SU-DHL-6 (cell line): ENCODE measurements at regions not wholly inside any gene's neighbourhood (a gene's known extent, or its start where the extent isn't known, plus 50 kb on each side); places are given as distances from the start of the nearest gene placed in this dataset.

ENCODE experiments used
- H2AFZ ChIP-seq: fragments of 200-600 bp; sonication (generic); 2 replicates; pipeline ENCODE4 v1.6.1; 2014; ENCODE audit warnings: low read depth, mild to moderate bottlenecking, moderate library complexity, mixed read lengths, antibody characterized with exemption, low read length; ENCODE audit not compliant: severe bottlenecking
- H3F3A ChIP-seq: fragments of 200-600 bp; shearing (Covaris generic); 2 replicates; pipeline ENCODE4 v1.6.0; 2016; ENCODE audit warnings: antibody characterized with exemption, mild to moderate bottlenecking; ENCODE audit not compliant: insufficient read depth
- H3K27ac ChIP-seq: fragments of 200-600 bp; sonication (generic); 2 replicates; pipeline ENCODE4 v1.5.1; 2016; ENCODE audit warnings: low read depth, mild to moderate bottlenecking, low read length, moderate library complexity, mixed read lengths
- H3K27me3 ChIP-seq: fragments of 200-600 bp; sonication (generic), shearing (Covaris generic); 2 replicates; pipeline ENCODE4 v1.6.0; 2014; ENCODE audit warnings: mild to moderate bottlenecking, low read length
- H3K36me3 ChIP-seq: fragments of 200-600 bp; sonication (generic); 2 replicates; pipeline ENCODE4 v1.6.1; 2014; ENCODE audit warnings: mild to moderate bottlenecking, low read length, mixed read lengths
- H3K4me2 ChIP-seq: fragments of 300-600, 200-600 bp; shearing (Covaris generic), sonication (generic); 2 replicates; pipeline ENCODE4 v1.6.0; 2014; ENCODE audit warnings: low read length, low read depth, mild to moderate bottlenecking; ENCODE audit not compliant: poor library complexity, severe bottlenecking
- H3K4me3 ChIP-seq: fragments of 200-600 bp; sonication (generic); 2 replicates; pipeline ENCODE4 v1.5.1; 2014; ENCODE audit warnings: antibody characterized with exemption, low read length, mild to moderate bottlenecking, mixed read lengths; ENCODE audit not compliant: insufficient read depth, poor library complexity, severe bottlenecking
- H3K79me2 ChIP-seq: fragments of 200-600 bp; sonication (generic); 2 replicates; pipeline ENCODE4 v1.6.1; 2014; ENCODE audit warnings: mild to moderate bottlenecking, low read length, moderate library complexity; ENCODE audit not compliant: insufficient read depth
- H3K9ac ChIP-seq: fragments of 200-600 bp; sonication (generic); 2 replicates; pipeline ENCODE4 v1.7.0; 2014; ENCODE audit warnings: mild to moderate bottlenecking, low read length
- H3K9me2 ChIP-seq: fragments of 200-600 bp; sonication (generic); replicated peaks from 2 replicates; pipeline ENCODE4 v1.6.1; 2014; ENCODE audit warnings: low read length; ENCODE audit not compliant: insufficient read depth
- H3K9me3 ChIP-seq: fragments of 200-600 bp; sonication (generic); 2 replicates; pipeline ENCODE4 v1.6.1; 2014; ENCODE audit warnings: low read length, mixed read lengths; ENCODE audit not compliant: insufficient read depth
- H4K20me1 ChIP-seq: fragments of 200-600 bp; sonication (generic); 2 replicates; pipeline ENCODE4 v1.6.1; 2014; ENCODE audit warnings: low read depth, mild to moderate bottlenecking, antibody characterized with exemption, low read length, moderate library complexity, mixed read lengths
- CTCF ChIP-seq: fragments of 200-600 bp; sonication (generic); IDR thresholded peaks from one replicate; pipeline ENCODE4 v1.5.1; 2017; ENCODE audit warnings: antibody characterized with exemption, mild to moderate bottlenecking, low read length, moderate library complexity; ENCODE audit not compliant: insufficient read depth, poor library complexity, severe bottlenecking
- EZH2phosphoT487 ChIP-seq: fragments of 200-600 bp; sonication (generic), shearing (Covaris generic); conservative IDR thresholded peaks from 2 replicates; pipeline ENCODE4 v1.6.1; 2018; ENCODE audit warnings: mild to moderate bottlenecking, antibody characterized with exemption, low read length, moderate library complexity, mixed read lengths

DNA sequence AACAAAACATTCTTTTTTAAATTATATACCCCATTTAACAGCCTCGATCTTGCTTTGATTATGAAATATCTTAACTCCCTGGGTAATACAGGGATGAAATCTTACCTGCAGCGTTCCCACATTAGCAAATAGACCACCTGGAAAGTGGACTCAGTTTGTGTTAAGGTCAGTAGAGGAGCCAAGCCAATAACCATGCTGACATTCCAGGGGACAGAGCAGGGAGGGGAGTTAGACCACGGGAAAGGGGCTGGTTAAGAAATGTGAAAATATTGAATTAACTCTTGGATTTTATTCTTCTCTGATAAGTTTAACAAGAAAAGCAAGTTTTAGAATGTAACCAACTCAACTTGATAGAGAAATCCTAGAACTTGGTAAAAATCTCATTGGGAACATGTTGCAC, 144.9 kb upstream of the CLEC14A start:
- TF ChIP-seq CTCF: no peak
- TF ChIP-seq EZH2phosphoT487: no peak
- no peaks in the 10 kb centered on the region for H3K9me3 ChIP-seq
- no peak overlapping the region for H3K27ac ChIP-seq
- no peaks in the 10 kb centered on the region for H3K9me2 ChIP-seq
- H3F3A ChIP-seq: no peaks in the 10 kb centered on the region
- no peaks in the 10 kb centered on the region for H3K79me2 ChIP-seq
- no peaks in the 10 kb centered on the region for H3K36me3 ChIP-seq
- H3K4me2 ChIP-seq: no peak overlapping the region
- no peak overlapping the region for H2AFZ ChIP-seq
- no peak overlapping the region for H3K4me3 ChIP-seq
- H3K27me3 ChIP-seq: no peaks in the 10 kb centered on the region
- no peak overlapping the region for H3K9ac ChIP-seq
- no peaks in the 10 kb centered on the region for H4K20me1 ChIP-seq

GRCh38 chr14:38399652-38400051, 143.8 kb upstream of the CLEC14A start:
- Histone ChIP-seq H2AFZ (no peak overlapping the region), H3K27me3 (no peaks in the 10 kb centered on the region), H3K79me2 (no peaks in the 10 kb centered on the region), H3K36me3 (no peaks in the 10 kb centered on the region), H3K9ac (no peak overlapping the region), H3K4me3 (no peak overlapping the region), H3K4me2 (no peak overlapping the region), H3K27ac (no peak overlapping the region), H3F3A (no peaks in the 10 kb centered on the region), H3K9me2 (no peaks in the 10 kb centered on the region), H4K20me1 (no peaks in the 10 kb centered on the region), H3K9me3 (no peaks in the 10 kb centered on the region)
- TF ChIP-seq EZH2phosphoT487: no peak
- TF ChIP-seq CTCF: no peak

DNA sequence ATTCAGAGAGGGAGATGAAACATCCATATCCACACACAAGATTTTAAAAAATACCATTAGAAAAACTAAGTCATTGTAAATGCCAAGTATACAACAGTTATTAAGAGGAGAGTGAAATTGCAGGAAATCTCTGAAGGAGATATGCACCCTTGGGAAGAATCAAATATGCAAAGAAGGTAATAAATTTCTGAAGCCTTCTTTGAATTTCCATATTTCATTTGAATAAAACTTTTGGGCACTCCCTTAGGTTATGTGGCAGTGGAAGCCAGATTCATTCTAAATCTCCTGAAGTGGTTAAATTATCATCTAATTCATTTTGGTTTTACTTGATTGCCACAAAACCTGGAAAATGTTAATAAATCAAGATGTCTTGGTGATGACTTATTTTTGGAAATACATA, 138.9 kb upstream of the CLEC14A start:
- Histone ChIP-seq H2AFZ (no peak overlapping the region), H3K9me2 (no peaks in the 10 kb centered on the region), H3K9me3 (no peaks in the 10 kb centered on the region), H3K27me3 (no peaks in the 10 kb centered on the region), H3F3A (no peaks in the 10 kb centered on the region), H3K4me2 (no peak overlapping the region), H3K36me3 (no peaks in the 10 kb centered on the region), H3K9ac (no peak overlapping the region), H3K4me3 (no peak overlapping the region), H4K20me1 (no peaks in the 10 kb centered on the region), H3K27ac (no peak overlapping the region), H3K79me2 (no peaks in the 10 kb centered on the region)
- TF ChIP-seq CTCF: no peak
- no peak for TF ChIP-seq EZH2phosphoT487

- Histone ChIP-seq H3F3A (no peaks in the 10 kb centered on the region), H4K20me1 (no peaks in the 10 kb centered on the region), H3K9me2 (no peaks in the 10 kb centered on the region), H3K79me2 (no peaks in the 10 kb centered on the region), H3K27ac (no peak overlapping the region), H3K27me3 (no peaks in the 10 kb centered on the region), H3K36me3 (no peaks in the 10 kb centered on the region), H3K9ac (no peak overlapping the region), H2AFZ (no peak overlapping the region), H3K4me2 (no peak overlapping the region), H3K4me3 (no peak overlapping the region), H3K9me3 (no peaks in the 10 kb centered on the region)
- TF ChIP-seq EZH2phosphoT487 (no peak), CTCF (no peak)
Measured at GRCh38 chr14:38394064-38394463, 138.2 kb upstream of the CLEC14A start.
